Adrenal gland (tissue), 9 donors: ENCODE measurements at regions not wholly inside any gene's neighbourhood (a gene's known extent, or its start where the extent isn't known, plus 50 kb on each side); places are given as distances from the start of the nearest gene placed in this dataset.

Experiments
- DNase-seq, 7 donors: peaks; one replicate each; pipeline ENCODE4 v3.0.0-alpha.2; 2019 to 2020
- H3K27ac ChIP-seq, 5 donors: fragments of 200-600 bp; sonication (generic) in 4 of 5; 1 replicate in 3 of 5; 2 replicates in 2 of 5; pipeline versions ENCODE4 v1.5.1 to v1.8.0; 2016 to 2020; ENCODE audit warnings: mild to moderate bottlenecking in 1 of 5
- H3K27me3 ChIP-seq: fragments of 200-600 bp; 2 replicates; pipeline ENCODE4 v1.8.0; 2021
- H3K36me3 ChIP-seq, 2 donors: fragments of 200-600 bp; replicated peaks in 1 of 2; 1 replicate in 1 of 2; 2 replicates in 1 of 2; pipeline versions ENCODE4 v1.5.1 to v1.8.0; 2018 to 2022
- H3K4me1 ChIP-seq, 2 donors: fragments of 200-600 bp; replicated peaks in 1 of 2; 1 replicate in 1 of 2; 2 replicates in 1 of 2; pipeline versions ENCODE4 v1.5.1 to v1.8.0; 2018 to 2021
- H3K4me3 ChIP-seq, 4 donors: fragments of 200-600 bp; sonication (generic) in 3 of 4; one replicate each; pipeline ENCODE4 v1.5.1; 2016 to 2018
- H3K9me3 ChIP-seq, 3 donors: fragments of 200-600 bp; sonication (generic) in 1 of 3; replicated peaks in 1 of 3; 1 replicate in 2 of 3; 2 replicates in 1 of 3; pipeline versions ENCODE4 v1.5.1 to v1.8.0; 2016 to 2021
- POLR2A ChIP-seq, 2 donors: fragments of 450-650 bp; IDR thresholded peaks; one replicate each; pipeline ENCODE4 v1.6.1; 2017; ENCODE audit warnings: antibody characterized with exemption in 2 of 2, mild to moderate bottlenecking in 2 of 2, moderate library complexity in 1 of 2
- WGBS, 4 donors: extraction: QIAGEN DNeasy Blood & Tissue Kit in 2 of 4; methylation state at CpG; one replicate each; pipeline versions ENCODE4 v1.1.5 to v1.1.7; 2013 to 2017; 5-methylcytosine and 5-hydroxymethylcytosine counted together
- intact Hi-C, 2 donors: fragments of 100-400 bp; cut with DNase I; formaldehyde crosslinking; loops; one replicate each; pipeline versions ENCODE4 v1.14.1 to v1.15.0; 2022 to 2023
- TF ChIP-seq, protein P1 (sequence below), 6 experiments: fragments of 450-650 bp in 4 of 6; fragments of 200-600 bp in 2 of 6; sonication (generic) in 1 of 6; IDR thresholded peaks; 1 replicate in 5 of 6; 2 replicates in 1 of 6; pipeline versions ENCODE4 v1.5.1 to v1.8.0; 2016 to 2021; ENCODE audit warnings: antibody characterized with exemption in 6 of 6, mild to moderate bottlenecking in 2 of 6, moderate library complexity in 1 of 6
- donor health status: healthy with polysubstance abuse.
- donor health status: Bipolar disorder and iron deficiency.
- donor health status: DM: yes; HTN: yes; CAD: no.
- donor health status: DM: no; HTN: no; CAD: no.
- donor health status: DM: no; HTN: no; CAD: no.

GRCh38 chr15:91529534-91529933, 324.0 kb upstream of the SLCO3A1 start:
- no peak overlapping the region for H3K27ac ChIP-seq
- no peaks in the 10 kb centered on the region for H3K27me3 ChIP-seq
- no peaks in the 10 kb centered on the region for H3K36me3 ChIP-seq
- DNase-seq = no peak
- no peak for TF ChIP-seq POLR2A (IDR thresholded peaks at IDR 0.05)
- TF ChIP-seq, protein P1, sequence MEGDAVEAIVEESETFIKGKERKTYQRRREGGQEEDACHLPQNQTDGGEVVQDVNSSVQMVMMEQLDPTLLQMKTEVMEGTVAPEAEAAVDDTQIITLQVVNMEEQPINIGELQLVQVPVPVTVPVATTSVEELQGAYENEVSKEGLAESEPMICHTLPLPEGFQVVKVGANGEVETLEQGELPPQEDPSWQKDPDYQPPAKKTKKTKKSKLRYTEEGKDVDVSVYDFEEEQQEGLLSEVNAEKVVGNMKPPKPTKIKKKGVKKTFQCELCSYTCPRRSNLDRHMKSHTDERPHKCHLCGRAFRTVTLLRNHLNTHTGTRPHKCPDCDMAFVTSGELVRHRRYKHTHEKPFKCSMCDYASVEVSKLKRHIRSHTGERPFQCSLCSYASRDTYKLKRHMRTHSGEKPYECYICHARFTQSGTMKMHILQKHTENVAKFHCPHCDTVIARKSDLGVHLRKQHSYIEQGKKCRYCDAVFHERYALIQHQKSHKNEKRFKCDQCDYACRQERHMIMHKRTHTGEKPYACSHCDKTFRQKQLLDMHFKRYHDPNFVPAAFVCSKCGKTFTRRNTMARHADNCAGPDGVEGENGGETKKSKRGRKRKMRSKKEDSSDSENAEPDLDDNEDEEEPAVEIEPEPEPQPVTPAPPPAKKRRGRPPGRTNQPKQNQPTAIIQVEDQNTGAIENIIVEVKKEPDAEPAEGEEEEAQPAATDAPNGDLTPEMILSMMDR (IDR thresholded peaks at IDR 0.05) = no peak
- no peak overlapping the region for H3K4me3 ChIP-seq
- intact Hi-C loops = loop anchor here in 1 of 2 donors (5.0 kb wide), 1 partner anchor 227 kb away; no protein-coding TSS in a partner anchor
- no peaks in the 10 kb centered on the region for H3K9me3 ChIP-seq
- 90 to 92% (median 91%) methylated on average over 5 of the region's 5 CpGs for WGBS, 4 donors
- no peaks in the 10 kb centered on the region for H3K4me1 ChIP-seq

- 83 to 93% (median 87%) methylated on average over 6 of the region's 6 CpGs for WGBS, 4 donors
- no peaks in the 10 kb centered on the region for H3K27me3 ChIP-seq
- H3K4me1 ChIP-seq = no peaks in the 10 kb centered on the region
- intact Hi-C loops = no loop called here
- no peaks in the 10 kb centered on the region for H3K36me3 ChIP-seq
- no peak overlapping the region for H3K27ac ChIP-seq
- DNase-seq = no peak
- no peak for TF ChIP-seq POLR2A (IDR thresholded peaks at IDR 0.05)
- TF ChIP-seq, protein P1 (IDR thresholded peaks at IDR 0.05) = no peak
- H3K4me3 ChIP-seq = no peak overlapping the region
- no peaks in the 10 kb centered on the region for H3K9me3 ChIP-seq
Observed at GRCh38 chr15:91530279-91530678, 323.2 kb upstream of the SLCO3A1 start.

- WGBS, 4 donors = 93 to 97% (median 94%) methylated on average over 9 of the region's 9 CpGs
Observed at GRCh38 chr15:91530956-91531582, 322.4 kb upstream of the SLCO3A1 start.

GRCh38 chr15:91534235-91534634, 319.3 kb upstream of the SLCO3A1 start:
- H3K27me3 ChIP-seq = no peaks in the 10 kb centered on the region
- intact Hi-C loops = no loop called here
- no peak overlapping the region for H3K4me3 ChIP-seq
- no peaks in the 10 kb centered on the region for H3K4me1 ChIP-seq
- H3K27ac ChIP-seq = no peak overlapping the region
- H3K9me3 ChIP-seq = no peaks in the 10 kb centered on the region
- no peak for TF ChIP-seq POLR2A (IDR thresholded peaks at IDR 0.05)
- TF ChIP-seq, protein P1 (IDR thresholded peaks at IDR 0.05) = no peak
- DNase-seq = no peak
- no peaks in the 10 kb centered on the region for H3K36me3 ChIP-seq
- WGBS, 4 donors = 86 to 96% (median 89%) methylated on average over 2 of the region's 2 CpGs

More at GRCh38 chr15:91530956-91531582, 322.4 kb upstream of the SLCO3A1 start:
- Histone ChIP-seq H3K27me3 (no peaks in the 10 kb centered on the region), H3K36me3 (no peaks in the 10 kb centered on the region), H3K4me1 (no peaks in the 10 kb centered on the region), H3K9me3 (no peaks in the 10 kb centered on the region), H3K27ac (no peak overlapping the region), H3K4me3 (no peak overlapping the region)
- no peak for TF ChIP-seq POLR2A (IDR thresholded peaks at IDR 0.05)
- TF ChIP-seq, protein P1 (IDR thresholded peaks at IDR 0.05) = no peak
- DNase-seq = no peak
- intact Hi-C loops = no loop called here
